Nephron (organoid): ENCODE measurements at regions not wholly inside any gene's neighbourhood (a gene's known extent, or its start where the extent isn't known, plus 50 kb on each side); places are given as distances from the start of the nearest gene placed in this dataset.

Experiments used
- H3K27ac Mint-ChIP-seq, 3 experiments: 2 replicates each; pipeline ENCODE4 v1.8.0; 2020; ENCODE audit warnings: mixed read lengths in 3 of 3, mild to moderate bottlenecking in 2 of 3, moderate library complexity in 1 of 3
- H3K27me3 Mint-ChIP-seq: 2 replicates; pipeline ENCODE4 v1.8.0; 2021; ENCODE audit warnings: low read depth, mild to moderate bottlenecking, moderate library complexity, mixed read lengths
- H3K36me3 Mint-ChIP-seq: 2 replicates; pipeline ENCODE4 v1.8.0; 2020; ENCODE audit warnings: low read depth, mixed read lengths
- H3K4me1 Mint-ChIP-seq: 2 replicates; pipeline ENCODE4 v1.8.0; 2020; ENCODE audit warnings: mixed read lengths
- H3K4me3 Mint-ChIP-seq, 3 experiments: 2 replicates each; pipeline ENCODE4 v1.8.0; 2020; ENCODE audit warnings: mild to moderate bottlenecking in 3 of 3, mixed read lengths in 3 of 3, moderate library complexity in 2 of 3
- H3K9me3 Mint-ChIP-seq: 2 replicates; pipeline ENCODE4 v1.8.0; 2020; ENCODE audit warnings: mixed read lengths
- TF ChIP-seq, protein P1 (sequence below), 3 experiments: fragments of 200-600 bp; sonication (generic); IDR thresholded peaks; one replicate each; pipeline ENCODE4 v1.5.0; 2021; ENCODE audit warnings: antibody characterized with exemption in 3 of 3; ENCODE audit not compliant: unreplicated experiment in 3 of 3

DNA sequence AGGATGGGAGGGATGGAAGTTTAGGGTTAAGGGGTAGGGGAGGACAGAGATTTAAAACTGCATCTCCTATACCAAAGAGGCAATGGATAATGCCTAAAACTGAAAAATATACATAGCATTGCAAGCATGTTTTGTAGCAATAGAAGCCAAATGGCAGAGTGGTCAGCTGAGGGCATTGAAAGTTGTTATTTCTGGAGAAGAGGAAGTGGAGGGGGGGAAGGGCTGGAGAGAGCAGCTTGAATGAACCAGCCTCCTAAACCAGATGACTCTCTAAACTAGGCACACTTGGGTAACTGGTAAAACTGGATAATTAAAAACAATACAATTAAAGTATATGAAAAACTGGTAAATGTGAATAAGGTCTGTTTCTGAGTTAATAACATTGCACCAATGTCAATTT lies 70.3 kb upstream of the TP53I11 start:
- Mint-ChIP-seq H3K27me3 (peaks cover 8% of the 10 kb centered on the region), H3K4me3 (no peak overlapping the region), H3K4me1 (peaks cover 48% of the 10 kb centered on the region), H3K27ac (peak overlapping the region; percentile 2 to 46 (median 19)), H3K36me3 (no peaks in the 10 kb centered on the region), H3K9me3 (peaks cover 5% of the 10 kb centered on the region)
- TF ChIP-seq, protein P1, sequence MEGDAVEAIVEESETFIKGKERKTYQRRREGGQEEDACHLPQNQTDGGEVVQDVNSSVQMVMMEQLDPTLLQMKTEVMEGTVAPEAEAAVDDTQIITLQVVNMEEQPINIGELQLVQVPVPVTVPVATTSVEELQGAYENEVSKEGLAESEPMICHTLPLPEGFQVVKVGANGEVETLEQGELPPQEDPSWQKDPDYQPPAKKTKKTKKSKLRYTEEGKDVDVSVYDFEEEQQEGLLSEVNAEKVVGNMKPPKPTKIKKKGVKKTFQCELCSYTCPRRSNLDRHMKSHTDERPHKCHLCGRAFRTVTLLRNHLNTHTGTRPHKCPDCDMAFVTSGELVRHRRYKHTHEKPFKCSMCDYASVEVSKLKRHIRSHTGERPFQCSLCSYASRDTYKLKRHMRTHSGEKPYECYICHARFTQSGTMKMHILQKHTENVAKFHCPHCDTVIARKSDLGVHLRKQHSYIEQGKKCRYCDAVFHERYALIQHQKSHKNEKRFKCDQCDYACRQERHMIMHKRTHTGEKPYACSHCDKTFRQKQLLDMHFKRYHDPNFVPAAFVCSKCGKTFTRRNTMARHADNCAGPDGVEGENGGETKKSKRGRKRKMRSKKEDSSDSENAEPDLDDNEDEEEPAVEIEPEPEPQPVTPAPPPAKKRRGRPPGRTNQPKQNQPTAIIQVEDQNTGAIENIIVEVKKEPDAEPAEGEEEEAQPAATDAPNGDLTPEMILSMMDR (IDR thresholded peaks at IDR 0.05; ENCODE audit: unreplicated experiment in 3 of 3) = no peak

DNA sequence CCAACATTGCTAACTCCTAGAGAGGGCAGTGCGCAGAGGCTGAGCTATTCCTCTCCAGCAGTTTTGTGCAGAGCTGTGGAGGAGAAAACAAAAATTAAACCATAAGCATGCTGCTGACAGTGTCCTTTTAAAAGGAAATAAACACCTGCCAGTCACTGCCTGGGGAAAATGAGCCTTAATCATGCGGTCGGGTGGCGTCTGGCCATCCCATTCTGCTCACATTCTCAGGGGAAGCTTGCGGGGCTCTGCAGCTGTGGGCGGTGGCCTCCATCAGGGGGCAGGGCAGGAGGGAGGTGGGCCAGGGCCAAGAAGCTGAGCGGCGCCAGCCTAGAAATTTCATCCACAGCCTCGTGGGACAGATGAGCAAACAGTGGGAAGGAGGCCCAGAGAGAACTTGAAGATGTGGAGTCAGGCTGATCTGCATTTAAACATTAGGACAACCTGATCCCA lies 71.0 kb upstream of the TP53I11 start:
- H3K9me3 Mint-ChIP-seq = no peaks in the 10 kb centered on the region
- H3K27ac Mint-ChIP-seq = peak overlapping the region in 2 of 3 experiments; percentile 62 to 76
- H3K36me3 Mint-ChIP-seq = no peaks in the 10 kb centered on the region
- H3K4me1 Mint-ChIP-seq = peaks cover 52% of the 10 kb centered on the region
- TF ChIP-seq, protein P1 (IDR thresholded peaks at IDR 0.05; ENCODE audit: unreplicated experiment in 3 of 3) = no peak
- H3K27me3 Mint-ChIP-seq = peaks cover 8% of the 10 kb centered on the region
- no peak overlapping the region for H3K4me3 Mint-ChIP-seq

DNA sequence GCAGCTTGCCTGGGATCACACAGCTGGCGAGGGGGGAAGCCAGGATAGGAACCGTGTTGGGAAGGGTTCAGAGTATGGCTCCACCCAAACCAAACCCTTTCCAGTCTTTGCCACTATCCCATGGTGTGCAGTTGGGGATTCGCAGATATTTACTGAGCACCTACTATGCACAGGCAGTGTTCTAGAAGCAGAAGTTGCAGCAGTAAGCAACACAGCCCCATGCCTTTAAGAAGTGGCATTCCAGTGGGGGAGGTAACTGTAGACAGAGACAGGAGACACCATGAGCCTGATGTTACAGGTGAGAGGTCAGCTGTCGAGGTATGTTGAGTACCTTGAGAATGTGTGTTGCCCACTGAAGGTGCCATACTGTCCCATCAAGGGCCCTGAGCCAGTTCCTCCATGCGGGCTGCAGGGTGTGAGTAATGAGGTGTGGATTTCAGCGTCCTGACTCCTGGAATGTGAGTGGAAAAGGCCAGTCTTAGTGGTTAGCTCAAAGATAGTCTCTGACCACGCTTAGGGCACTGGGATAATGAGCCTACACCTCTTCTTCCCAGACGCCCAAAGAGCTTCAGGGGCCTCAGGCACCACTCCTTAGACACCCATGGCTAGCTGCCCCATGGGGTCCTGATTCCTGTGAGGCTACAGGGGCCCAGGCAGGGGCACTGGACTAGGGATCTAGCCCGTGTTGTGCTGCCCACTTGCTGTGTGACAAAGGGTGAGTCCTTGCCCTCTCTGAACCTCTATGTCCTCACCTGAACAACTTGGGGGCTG lies 71.8 kb upstream of the TP53I11 start:
- Mint-ChIP-seq H3K27ac (peak overlapping the region in 2 of 3 experiments; percentile 62 to 76), H3K4me3 (peak overlapping the region in 1 of 3 experiments; percentile 7), H3K36me3 (no peaks in the 10 kb centered on the region), H3K27me3 (peaks cover 13% of the 10 kb centered on the region), H3K4me1 (peaks cover 52% of the 10 kb centered on the region), H3K9me3 (no peaks in the 10 kb centered on the region)
- TF ChIP-seq, protein P1 (IDR thresholded peaks at IDR 0.05; ENCODE audit: unreplicated experiment in 3 of 3) = no peak

DNA sequence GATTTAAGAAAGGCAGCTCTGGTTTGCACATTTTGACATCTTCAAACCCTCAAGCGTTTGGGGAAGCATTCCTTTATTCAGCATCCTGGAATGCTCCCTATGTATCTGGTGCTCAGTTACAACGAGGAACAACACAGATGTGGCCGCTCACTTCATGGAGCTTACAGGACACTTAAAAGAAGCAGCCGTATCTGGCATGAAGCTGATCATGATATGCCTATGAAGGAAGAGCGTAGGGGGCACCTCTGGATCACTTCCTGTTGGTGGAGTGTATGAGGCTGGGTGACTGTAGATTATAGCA lies 72.3 kb upstream of the TP53I11 start:
- peaks cover 13% of the 10 kb centered on the region for H3K27me3 Mint-ChIP-seq
- no peaks in the 10 kb centered on the region for H3K36me3 Mint-ChIP-seq
- H3K4me1 Mint-ChIP-seq = peaks cover 52% of the 10 kb centered on the region
- H3K9me3 Mint-ChIP-seq = no peaks in the 10 kb centered on the region
- TF ChIP-seq, protein P1 (IDR thresholded peaks at IDR 0.05; ENCODE audit: unreplicated experiment in 3 of 3) = no peak
- no peak overlapping the region for H3K4me3 Mint-ChIP-seq
- H3K27ac Mint-ChIP-seq = peak overlapping the region in 1 of 3 experiments; percentile 30

DNA sequence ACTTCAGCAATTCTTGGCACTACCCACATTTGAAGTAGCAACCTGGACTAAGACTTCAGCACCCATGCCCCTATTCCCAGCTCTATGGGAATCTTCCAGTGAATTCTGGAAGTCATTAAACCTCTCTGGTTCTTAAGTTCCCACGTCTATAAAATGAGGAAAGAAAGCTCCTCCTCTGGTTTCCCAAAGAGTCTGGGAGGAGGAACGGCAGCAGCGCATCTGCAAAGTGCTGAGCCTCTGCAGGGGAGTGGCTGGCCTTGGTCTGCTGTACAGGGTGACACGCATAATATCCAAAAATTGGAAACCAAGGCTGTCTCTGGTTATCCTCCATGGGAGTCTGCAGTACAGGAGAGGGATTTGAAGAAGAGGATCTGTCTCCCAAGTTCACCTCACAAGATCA lies 73.6 kb upstream of the TP53I11 start:
- Mint-ChIP-seq H3K9me3 (no peaks in the 10 kb centered on the region), H3K4me1 (peaks cover 46% of the 10 kb centered on the region), H3K27me3 (peaks cover 10% of the 10 kb centered on the region), H3K36me3 (no peaks in the 10 kb centered on the region), H3K4me3 (no peak overlapping the region), H3K27ac (peak overlapping the region in 1 of 3 experiments; percentile 5)
- TF ChIP-seq, protein P1 (IDR thresholded peaks at IDR 0.05; ENCODE audit: unreplicated experiment in 3 of 3) = no peak
